ENCODE measurements at regions not wholly inside any gene's neighbourhood (a gene's known extent, or its start where the extent isn't known, plus 50 kb on each side); places are given as distances from the start of the nearest gene placed in this dataset.

GRCh38 chr5:173768267-173768806, 119.8 kb upstream of the CPEB4 start:
- TF ChIP-seq CTCF (IDR thresholded peaks at IDR 0.05): no peak
- TF ChIP-seq ZFX (IDR thresholded peaks at IDR 0.05; ENCODE audit: borderline replicate concordance): no peak
